GM21390 (cell line): ENCODE measurements at regions not wholly inside any gene's neighbourhood (a gene's known extent, or its start where the extent isn't known, plus 50 kb on each side); places are given as distances from the start of the nearest gene placed in this dataset.

ENCODE experiments used
- ATAC-seq: cut with Tn5 transposase; IDR thresholded peaks from one replicate; pipeline ENCODE4 v1.9.1; 2021; ENCODE audit not compliant: unreplicated experiment

DNA sequence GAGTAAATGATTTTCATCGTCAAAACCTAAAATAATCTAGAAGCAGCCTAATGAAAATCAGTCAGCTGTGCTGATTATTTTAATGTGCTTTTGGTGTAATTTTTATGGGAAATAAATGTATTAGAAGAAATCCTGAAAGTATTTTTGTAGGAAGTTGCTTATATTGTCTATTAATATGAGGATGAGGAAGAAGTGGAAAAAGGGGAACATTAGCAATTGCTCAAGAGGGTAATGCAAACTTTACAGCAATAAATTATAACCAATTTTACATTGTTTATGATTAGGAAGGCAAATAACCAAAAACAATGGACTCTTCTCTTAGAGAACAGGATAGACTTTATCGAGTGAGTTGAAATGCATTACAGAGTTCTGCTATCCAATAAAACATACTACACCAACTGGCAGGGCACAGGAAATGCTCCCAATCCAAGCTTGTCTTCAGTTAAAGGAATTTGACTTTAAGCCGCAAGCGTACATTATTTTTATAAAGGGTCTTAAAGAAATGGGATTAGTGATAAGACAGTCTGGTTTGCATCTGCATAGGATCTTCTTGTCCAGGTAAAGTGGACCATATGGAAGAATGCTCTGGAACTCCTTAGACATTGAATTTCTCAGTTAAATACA lies 374.8 kb downstream of the PDGFC start:
- ATAC-seq, result no peak

DNA sequence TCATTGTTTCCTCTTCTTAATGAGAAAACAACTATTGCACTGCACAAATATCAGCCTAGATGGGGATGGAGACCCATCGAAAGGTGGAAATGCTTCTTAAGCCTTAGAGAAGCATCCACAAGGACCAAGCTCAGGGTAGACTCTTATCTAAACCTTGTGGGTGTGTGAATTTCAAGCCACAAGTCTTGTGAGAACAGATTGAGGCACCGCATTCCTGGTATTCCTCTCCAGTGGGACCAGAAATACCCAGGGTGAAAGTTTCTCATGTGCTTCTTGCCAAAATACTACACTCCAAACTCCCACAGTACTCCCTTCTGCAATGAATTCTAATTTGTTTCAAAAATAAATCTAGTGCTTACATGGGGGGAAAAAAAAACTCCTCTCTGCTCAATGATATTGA lies 375.6 kb downstream of the PDGFC start:
- no peak for ATAC-seq

DNA sequence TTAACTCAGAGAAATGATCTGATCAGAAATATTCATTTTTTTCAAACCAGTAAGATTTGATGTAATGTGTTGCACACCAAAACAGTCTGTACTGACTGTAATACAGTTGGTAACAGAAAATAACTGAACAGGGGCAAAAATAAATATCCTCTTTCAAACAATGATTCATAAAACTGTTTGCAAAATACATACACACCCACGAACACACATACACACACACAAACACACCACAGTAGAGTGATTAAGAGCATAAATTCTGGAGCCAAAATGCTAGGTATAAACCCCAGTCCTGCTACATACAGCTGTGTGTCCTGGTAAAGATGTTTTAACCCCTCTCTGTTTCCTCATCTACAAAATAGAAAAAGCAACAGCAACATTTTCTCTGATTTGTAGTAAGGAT lies 376.6 kb downstream of the PDGFC start:
- ATAC-seq, result no peak

DNA sequence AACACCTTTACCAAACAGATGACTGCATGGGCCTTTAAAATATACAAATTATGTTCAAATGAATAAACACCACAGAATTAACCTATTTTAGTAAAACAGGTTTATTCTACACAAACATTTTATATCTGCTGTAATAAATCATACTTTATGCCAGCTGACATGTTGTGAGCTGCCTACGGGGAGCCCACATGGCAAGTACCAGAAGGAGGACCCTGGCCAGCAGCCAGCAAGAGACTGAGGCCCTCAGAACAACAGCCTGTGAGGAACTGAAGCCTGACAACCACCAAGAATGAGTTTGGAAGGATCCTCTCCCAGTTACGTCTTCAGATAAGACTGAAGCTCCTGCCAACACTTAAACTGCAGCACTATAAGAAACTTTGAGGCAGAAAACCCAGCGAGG lies 377.0 kb downstream of the PDGFC start:
- ATAC-seq, result no peak

DNA sequence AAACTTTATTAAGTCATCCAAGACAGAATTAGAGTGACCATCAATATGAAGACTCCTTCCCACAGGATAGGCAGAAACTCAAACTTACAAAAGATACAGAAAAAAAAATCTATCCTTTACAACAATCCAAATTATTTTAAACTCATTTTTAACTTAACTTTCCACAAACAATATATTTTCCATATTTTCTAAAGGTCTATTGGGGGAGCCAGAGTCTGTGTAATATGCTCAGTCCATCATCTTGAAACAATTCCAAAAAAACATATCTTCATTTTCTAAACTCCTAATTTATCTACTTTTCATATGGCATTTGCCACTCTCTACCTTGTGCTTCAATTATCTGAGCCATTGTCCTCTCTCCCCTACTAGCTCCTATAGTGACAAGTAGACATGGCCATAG lies 378.1 kb downstream of the PDGFC start:
- ATAC-seq, result no peak

DNA sequence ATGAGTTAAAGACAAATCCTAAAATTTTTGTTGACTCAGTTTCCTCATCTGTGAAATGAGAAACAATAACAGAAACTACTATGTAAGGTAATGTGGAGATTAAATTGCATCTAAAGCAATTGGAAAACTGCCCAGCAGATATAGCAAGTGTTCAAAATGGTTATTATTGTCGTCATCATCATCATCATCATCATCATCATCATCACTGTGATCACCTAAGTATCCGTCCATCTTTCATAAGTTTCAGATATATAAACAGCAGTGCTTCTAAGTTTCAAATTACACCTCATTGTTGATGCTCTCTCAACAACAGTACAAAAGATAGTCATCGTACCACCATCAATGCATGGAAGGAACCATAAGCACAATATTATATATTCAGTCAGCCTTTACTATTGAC lies 379.9 kb downstream of the PDGFC start:
- ATAC-seq, result no peak

DNA sequence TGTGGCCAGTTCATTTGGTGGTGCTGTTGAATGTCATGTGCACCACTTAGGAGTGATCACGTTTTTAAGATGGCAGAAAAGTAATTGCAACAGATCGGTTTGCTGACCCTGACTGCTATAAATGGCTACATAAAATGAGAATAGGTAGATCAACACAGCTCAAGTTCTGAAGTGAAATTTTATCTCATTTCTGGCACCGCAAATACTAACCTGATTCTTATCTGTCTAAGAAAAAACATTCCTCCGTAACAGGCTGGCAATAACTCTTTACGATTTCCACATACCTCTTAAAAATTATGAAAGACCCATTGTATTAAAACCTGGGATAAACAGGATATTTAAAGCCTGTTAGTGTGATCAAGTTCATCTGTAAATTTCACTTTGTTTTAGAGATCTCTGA lies 387.5 kb downstream of the PDGFC start:
- no peak for ATAC-seq

DNA sequence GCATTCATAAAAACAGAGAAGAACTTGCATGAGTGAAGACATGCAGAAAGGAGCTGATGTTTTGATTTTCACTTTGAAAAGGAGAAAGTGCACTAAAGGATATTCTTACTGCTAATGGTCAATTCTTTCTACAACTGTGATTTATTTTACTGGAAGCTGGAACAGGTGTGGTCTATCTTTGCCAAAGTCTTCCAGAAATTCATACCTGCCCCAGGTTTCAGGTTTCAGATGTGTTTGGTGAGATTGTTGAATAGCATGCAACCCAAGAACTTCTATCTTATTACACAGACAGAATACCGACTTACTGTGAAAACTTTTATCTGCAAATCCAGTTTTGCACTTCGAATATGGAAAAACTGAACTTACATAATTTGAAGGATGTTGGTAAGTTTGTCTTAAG lies 388.3 kb downstream of the PDGFC start:
- ATAC-seq, result no peak

DNA sequence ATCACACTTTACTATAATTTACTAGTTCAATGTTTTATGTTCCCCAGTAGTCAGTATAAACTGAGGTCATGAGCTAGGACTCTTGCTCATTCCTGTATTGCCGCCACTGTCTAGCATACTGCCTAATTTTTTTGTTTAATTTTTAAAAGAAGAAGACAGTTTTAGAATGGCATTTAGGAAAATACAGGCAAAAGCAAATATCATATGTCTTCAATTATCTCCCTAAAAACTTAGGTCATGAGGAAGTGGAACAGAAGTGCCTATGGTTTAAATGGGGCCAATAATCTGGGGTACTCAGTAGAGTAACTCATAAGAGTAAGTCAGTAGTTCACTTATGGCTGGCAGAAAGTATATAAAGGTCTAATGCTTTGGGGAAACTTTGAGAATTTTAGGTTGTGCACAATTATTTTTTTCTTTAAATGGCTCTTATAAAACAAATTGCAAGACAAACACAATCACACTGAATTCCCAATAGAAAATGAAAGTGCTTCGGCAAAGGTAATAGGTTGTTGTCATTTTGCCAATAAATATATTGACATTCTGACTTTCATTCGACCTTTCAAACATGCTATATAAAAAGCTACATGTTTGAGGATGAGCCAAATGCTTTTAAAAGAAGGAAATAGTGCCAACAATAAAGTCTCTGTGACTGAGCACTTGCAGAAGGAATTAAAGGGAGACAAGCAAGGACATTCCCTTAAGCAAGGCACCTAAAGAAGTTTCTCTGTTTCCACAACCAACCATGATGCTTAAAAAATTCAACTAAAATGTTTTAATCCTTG lies 390.1 kb downstream of the PDGFC start:
- no peak for ATAC-seq

DNA sequence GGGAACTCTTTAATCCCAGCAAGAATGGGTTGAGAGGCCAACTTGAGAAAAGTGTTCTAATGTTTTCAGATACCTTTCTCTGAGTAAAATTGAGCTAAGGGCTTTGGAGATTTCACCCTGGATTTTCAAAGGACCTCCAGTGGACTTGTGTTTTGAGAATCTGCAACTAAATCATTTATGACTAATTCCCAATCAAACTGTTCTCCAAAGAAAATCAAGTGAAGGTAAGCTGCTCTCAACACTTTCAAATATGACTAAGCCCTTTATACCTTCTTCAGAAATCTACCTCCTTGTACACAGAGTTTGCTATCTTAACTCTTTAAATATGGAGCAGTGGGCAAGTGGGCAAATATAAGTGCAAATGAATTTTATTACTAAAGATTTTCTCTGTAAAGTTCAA lies 392.9 kb downstream of the PDGFC start:
- no peak for ATAC-seq

DNA sequence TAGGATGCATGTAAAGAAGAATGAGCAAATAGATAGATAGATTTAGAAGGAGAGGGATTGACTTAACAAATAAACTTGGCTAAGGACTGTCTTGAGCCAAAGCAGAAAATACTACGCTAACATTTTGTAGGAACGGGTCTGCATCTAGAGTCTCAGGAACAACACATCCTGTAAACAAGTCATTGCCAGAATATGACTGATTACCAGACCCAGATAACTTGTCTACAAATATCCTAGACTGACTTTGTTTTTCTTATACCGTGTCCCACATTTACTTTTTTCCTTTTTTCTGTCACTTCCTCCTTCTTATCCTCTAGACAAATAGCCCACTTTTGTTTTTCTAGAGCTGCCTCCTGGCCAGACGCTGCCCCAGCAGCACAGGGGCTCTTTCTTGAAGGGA lies 393.6 kb downstream of the PDGFC start:
- ATAC-seq, result no peak

DNA sequence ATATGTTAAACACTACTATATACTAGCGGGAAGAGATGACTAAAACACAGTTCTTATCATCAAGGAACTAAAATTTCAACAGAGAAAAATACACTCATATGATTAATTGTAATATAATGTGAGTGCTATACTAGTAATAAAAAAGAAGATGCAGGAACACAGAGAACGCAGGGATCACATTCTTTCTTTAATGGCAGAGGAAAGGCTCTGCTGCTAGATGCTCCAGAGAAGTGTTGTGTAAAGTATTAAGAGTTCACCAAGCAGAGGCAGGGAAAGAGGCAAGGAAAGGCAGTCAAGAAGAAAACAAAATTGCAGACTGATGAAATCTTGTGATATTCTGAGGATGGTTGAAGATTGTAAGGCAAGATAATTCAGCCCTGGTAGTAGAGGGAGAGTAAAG lies 394.7 kb downstream of the PDGFC start:
- ATAC-seq, result no peak

DNA sequence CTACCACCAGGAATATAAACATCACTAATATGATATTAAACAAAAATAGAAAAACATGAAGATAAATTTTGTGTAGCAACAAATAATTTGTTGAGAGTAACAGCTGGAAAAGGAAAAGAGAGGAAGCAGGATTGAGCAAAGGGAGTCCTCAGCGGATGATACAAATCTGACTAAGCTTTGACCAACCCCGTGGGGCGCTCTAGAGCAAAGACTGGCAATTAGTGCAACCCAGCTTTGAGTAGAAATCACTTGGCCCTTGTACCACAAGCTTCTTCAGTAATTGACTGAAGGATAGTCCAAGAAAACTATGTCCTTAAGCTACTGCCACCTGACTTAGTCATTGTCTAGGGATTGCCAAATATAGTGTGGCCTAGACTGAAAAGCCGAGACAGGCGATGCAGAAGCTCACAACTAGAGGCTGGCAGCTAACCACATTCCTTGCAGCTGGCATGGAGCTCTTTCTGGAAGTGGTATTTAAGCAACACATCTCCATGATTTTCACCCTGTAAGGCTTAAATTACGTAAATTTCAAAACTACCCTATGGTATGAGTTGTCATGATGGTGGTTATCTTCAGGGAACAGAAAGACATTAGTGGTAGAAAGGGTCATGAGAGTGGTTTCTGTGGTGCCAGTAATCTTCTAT lies 396.0 kb downstream of the PDGFC start:
- ATAC-seq, result no peak

DNA sequence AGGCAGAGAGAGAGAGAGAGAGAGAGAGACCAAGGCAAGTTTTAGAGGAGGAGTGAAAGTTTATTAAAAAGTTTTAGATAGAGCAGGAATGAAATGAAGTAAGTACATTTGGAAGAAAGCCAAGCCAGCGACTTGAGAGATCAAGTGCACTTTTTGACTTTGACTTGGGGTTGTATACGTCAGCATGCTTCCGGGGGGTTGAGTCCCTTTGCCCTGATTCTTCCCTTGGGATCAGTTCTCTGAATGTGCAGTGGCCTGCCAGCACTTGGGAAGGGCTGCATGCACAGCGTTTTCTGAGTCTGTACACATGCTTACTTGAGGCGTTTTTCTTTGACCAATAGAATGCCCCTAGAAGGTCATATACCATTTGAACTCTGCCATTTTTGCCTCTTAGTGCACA lies 400.5 kb downstream of the PDGFC start:
- no peak for ATAC-seq

DNA sequence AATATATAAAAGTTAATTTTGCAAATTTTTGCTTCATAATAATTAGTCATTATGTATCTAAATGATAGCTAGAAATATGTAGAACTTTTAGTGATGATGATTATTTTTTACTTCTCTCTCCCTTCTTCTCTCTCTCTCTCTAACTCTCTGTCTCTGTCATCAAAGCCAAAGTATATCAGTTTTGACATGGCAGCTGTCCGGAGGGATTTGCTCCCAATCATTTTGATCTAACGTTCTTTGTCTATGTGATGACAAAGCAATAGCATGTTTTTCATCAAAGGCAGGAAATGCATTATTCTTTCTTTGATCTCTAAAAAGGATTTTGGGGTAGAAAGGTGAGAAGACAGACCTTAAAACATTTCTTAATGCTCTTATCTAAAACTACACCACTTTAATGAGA lies 402.1 kb downstream of the PDGFC start:
- ATAC-seq, result no peak

DNA sequence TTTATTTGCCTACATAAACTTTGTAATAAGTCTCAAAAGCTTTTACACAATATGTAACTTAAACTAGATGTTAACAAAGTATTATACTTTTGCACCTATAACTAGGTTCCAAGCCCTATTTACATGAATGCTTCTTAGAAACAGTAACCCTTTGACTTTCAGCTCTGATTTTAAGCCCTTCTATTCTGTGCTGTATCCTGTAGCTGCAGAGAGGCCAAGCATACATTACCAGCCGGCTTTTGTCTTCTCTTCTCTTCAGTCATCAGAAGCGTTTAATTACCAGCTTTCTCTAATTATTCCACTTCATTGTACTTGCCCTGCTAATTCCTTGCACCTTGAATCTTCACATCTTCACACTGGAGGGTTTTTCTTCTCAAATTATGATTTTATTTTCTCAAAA lies 403.1 kb downstream of the PDGFC start:
- no peak for ATAC-seq

DNA sequence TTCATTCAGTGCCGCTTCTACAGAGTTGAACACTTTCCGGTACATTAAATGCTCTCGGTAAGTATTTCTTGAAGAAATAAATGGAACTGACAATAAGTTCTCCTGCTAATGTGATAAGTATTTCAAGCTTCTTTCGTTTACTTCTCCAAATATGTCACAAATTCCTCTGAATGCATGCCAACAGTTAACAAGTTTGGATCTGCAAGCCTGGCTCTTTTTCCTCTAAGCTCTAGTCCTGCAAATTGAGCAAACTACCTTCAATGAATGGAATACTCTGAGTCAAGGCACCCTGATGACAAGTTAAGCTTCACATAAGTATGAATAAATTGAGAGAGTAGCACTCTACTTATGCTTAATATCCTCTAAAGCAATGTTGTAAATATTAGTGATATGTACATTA lies 403.6 kb downstream of the PDGFC start:
- ATAC-seq, result no peak

DNA sequence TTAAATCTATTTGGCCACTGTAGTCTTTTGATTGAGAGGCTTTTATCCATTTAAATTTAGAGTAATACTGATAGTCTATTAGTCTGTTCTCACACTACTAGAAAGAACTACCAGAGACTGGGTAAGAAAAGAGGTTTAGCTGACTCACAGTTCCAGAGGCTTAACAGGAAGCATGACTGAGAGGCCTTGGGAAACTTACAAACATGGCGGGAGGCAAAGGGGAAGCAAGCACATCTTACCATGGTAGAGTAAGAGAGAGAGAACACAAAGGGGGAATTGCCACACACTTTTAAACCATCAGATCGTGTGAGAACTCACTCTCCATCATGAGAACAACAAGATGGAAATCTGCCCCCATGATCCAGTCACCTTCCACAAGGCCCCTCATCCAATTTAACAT lies 410.9 kb downstream of the PDGFC start:
- no peak for ATAC-seq

DNA sequence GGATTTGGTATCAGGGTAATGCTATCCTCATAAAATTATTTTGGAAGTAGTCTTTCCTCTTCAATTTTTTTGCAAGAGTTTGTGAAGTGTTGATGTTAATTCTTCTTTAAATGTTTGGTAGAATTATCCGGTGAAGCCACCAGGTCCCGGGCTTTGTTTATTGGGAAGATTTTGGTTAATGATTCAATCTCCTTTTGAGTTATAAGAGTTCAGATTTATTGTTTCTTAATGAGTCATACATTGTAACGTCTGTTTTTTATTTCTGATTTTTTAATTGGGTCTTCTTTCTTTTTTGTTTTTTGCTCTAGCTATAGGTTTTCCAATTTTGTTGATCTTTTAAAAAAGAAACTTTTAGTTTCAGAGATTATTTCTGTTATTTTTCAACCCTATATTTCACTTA lies 412.3 kb downstream of the PDGFC start:
- ATAC-seq, result no peak

DNA sequence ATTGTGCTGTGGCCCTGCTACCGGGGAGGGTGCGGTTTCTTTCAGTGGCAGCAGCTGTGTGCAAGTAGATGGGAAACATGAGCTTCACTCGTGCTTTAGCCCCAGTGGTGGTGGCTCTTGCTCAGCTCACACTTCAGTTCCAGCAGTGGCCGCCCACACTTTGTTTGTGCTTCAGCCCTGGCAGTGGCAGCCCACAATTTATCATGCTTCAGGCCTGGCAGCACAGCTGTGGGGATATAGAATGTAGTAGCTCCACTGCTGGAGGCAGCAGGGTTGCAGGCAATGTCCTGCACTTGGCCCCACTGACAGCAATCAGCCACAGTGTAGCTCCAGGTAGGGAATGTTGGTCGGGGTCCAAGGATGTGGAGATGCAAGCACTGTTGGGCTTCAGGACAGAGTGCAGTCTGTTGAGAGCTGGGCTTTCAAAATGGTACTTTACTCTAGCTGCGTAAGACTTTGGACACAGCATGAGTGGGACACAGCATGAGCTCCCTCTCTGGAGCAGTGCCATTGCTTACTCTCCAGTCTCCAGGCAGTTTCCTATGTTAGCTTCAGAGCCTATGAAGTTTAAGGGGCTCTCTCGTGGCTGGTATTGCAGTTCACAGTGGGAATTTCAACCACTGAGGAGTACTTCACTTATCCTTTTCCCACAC lies 413.1 kb downstream of the PDGFC start:
- ATAC-seq, result no peak

DNA sequence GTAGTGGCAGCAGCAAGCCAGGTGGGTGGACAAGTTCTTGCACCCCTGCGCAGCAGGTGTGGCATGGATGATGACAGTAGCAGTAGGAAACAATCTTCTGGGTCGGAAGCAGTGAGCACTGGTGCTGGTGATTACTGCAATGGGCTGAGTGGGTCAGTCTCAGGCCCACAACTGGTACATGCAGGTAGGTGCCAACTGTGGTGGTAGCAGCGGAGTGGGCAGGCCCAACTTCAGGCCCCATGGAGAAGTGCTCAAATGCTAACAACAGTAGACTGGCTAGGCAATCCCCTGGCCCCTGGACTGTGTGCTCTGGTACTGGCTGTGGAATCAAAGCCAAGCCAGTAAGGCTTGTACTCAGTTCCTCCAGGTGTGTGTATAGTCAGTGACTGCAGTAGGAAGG lies 413.7 kb downstream of the PDGFC start:
- no peak for ATAC-seq

DNA sequence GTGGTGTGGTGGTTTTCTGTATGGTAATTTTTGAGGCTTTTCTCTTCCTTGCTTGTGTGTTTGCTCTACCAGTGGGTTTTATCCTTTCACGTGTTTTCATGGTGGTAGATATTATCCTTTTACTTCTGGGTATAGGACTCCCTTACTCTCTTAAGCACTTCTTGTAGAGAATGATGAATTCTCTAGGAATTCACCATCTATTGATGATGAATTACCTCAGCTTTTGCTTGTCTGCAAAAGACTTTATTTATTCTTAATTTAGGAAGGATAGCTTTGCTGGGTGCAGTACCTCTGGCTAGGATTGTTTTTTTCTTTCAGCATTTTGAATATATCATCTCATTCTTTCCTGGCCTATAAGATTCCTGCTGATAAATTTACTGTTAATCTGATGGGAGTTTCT lies 415.3 kb downstream of the PDGFC start:
- ATAC-seq, result no peak
